Suprapubic skin (tissue), 3 donors: ENCODE measurements at regions not wholly inside any gene's neighbourhood (a gene's known extent, or its start where the extent isn't known, plus 50 kb on each side); places are given as distances from the start of the nearest gene placed in this dataset.

Source experiments
- POLR2AphosphoS5 ChIP-seq, 3 donors: sonication (generic); formaldehyde crosslinking; IDR thresholded peaks; one replicate each; pipeline ENCODE4 v1.6.1; 2017; ENCODE audit warnings: antibody characterized with exemption in 3 of 3
- TF ChIP-seq, protein P1 (sequence below), 2 donors: fragments of 200-600 bp in 1 of 2; fragments of 450-650 bp in 1 of 2; sonication (generic) in 1 of 2; IDR thresholded peaks; one replicate each; pipeline ENCODE4 v1.5.1; 2016 to 2019; ENCODE audit warnings: antibody characterized with exemption in 2 of 2, mild to moderate bottlenecking in 1 of 2, moderate library complexity in 1 of 2

- no peak for TF ChIP-seq POLR2AphosphoS5 (IDR thresholded peaks at IDR 0.05)
- TF ChIP-seq, protein P1, sequence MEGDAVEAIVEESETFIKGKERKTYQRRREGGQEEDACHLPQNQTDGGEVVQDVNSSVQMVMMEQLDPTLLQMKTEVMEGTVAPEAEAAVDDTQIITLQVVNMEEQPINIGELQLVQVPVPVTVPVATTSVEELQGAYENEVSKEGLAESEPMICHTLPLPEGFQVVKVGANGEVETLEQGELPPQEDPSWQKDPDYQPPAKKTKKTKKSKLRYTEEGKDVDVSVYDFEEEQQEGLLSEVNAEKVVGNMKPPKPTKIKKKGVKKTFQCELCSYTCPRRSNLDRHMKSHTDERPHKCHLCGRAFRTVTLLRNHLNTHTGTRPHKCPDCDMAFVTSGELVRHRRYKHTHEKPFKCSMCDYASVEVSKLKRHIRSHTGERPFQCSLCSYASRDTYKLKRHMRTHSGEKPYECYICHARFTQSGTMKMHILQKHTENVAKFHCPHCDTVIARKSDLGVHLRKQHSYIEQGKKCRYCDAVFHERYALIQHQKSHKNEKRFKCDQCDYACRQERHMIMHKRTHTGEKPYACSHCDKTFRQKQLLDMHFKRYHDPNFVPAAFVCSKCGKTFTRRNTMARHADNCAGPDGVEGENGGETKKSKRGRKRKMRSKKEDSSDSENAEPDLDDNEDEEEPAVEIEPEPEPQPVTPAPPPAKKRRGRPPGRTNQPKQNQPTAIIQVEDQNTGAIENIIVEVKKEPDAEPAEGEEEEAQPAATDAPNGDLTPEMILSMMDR (IDR thresholded peaks at IDR 0.05) = no peak
Measured at GRCh38 chr4:103318327-103318726, 120.2 kb upstream of the CENPE start.
